ENCODE measurements at regions not wholly inside any gene's neighbourhood (a gene's known extent, or its start where the extent isn't known, plus 50 kb on each side); places are given as distances from the start of the nearest gene placed in this dataset.

GRCh38 chr6:15776458-15776980, 113.7 kb upstream of the DTNBP1 start:
- Mint-ChIP-seq H3K36me3 (ENCODE audit: insufficient read depth, unreplicated experiment) (no peaks in the 10 kb centered on the region), H3K27ac (ENCODE audit: low read depth, unreplicated experiment) (no peak overlapping the region), H3K4me3 (ENCODE audit: unreplicated experiment) (no peak overlapping the region), H3K9me3 (ENCODE audit: unreplicated experiment) (no peaks in the 10 kb centered on the region), H3K4me1 (ENCODE audit: insufficient read depth, unreplicated experiment) (no peaks in the 10 kb centered on the region), H3K27me3 (ENCODE audit: insufficient read depth, unreplicated experiment) (peaks cover 9% of the 10 kb centered on the region)
- ChIA-PET CTCF (interaction anchor here (0.7 kb wide), 1 partner anchor 17 kb away, joined by 3 read pairs; no protein-coding TSS in a partner anchor), POLR2A (no interaction called here)
- DNase-seq (ENCODE audit: unreplicated experiment) = no peak
- no TSS peak for BruUV-seq (replicated peaks)
- intact Hi-C loops (cut with micrococcal nuclease) = no loop called here
- no peak for TF ChIP-seq CTCF (IDR thresholded peaks at IDR 0.05; ENCODE audit: unreplicated experiment)

GRCh38 chr6:15775741-15776140, 112.9 kb upstream of the DTNBP1 start:
- DNase-seq (ENCODE audit: unreplicated experiment) = no peak
- intact Hi-C loops (cut with micrococcal nuclease) = no loop called here
- no peak for TF ChIP-seq CTCF (IDR thresholded peaks at IDR 0.05; ENCODE audit: unreplicated experiment)
- Mint-ChIP-seq H3K4me1 (ENCODE audit: insufficient read depth, unreplicated experiment) (no peaks in the 10 kb centered on the region), H3K36me3 (ENCODE audit: insufficient read depth, unreplicated experiment) (no peaks in the 10 kb centered on the region), H3K4me3 (ENCODE audit: unreplicated experiment) (no peak overlapping the region), H3K27me3 (ENCODE audit: insufficient read depth, unreplicated experiment) (peaks cover 15% of the 10 kb centered on the region), H3K9me3 (ENCODE audit: unreplicated experiment) (no peaks in the 10 kb centered on the region), H3K27ac (ENCODE audit: low read depth, unreplicated experiment) (no peak overlapping the region)
- CTCF ChIA-PET = no interaction called here
- POLR2A ChIA-PET = no interaction called here
- BruUV-seq (replicated peaks) = no TSS peak

- H3K4me1 Mint-ChIP-seq (ENCODE audit: insufficient read depth, unreplicated experiment) = no peaks in the 10 kb centered on the region
- CTCF ChIA-PET = no interaction called here
Observed at GRCh38 chr6:15775076-15775634, 112.3 kb upstream of the DTNBP1 start.

GRCh38 chr6:15773806-15774410, 111.1 kb upstream of the DTNBP1 start:
- Mint-ChIP-seq H3K4me1 (ENCODE audit: insufficient read depth, unreplicated experiment) (no peaks in the 10 kb centered on the region), H3K27ac (ENCODE audit: low read depth, unreplicated experiment) (no peak overlapping the region), H3K4me3 (ENCODE audit: unreplicated experiment) (no peak overlapping the region), H3K27me3 (ENCODE audit: insufficient read depth, unreplicated experiment) (peaks cover 15% of the 10 kb centered on the region), H3K9me3 (ENCODE audit: unreplicated experiment) (no peaks in the 10 kb centered on the region), H3K36me3 (ENCODE audit: insufficient read depth, unreplicated experiment) (no peaks in the 10 kb centered on the region)
- intact Hi-C loops (cut with micrococcal nuclease) = no loop called here
- no peak for DNase-seq (ENCODE audit: unreplicated experiment)
- ChIA-PET POLR2A (interaction anchor here (0.6 kb wide), 1 partner anchor 355 kb away, joined by 3 read pairs; no protein-coding TSS in a partner anchor), CTCF (no interaction called here)
- BruUV-seq (replicated peaks) = no TSS peak
- no peak for TF ChIP-seq CTCF (IDR thresholded peaks at IDR 0.05; ENCODE audit: unreplicated experiment)

More at GRCh38 chr6:15775076-15775634, 112.3 kb upstream of the DTNBP1 start:
- intact Hi-C loops (cut with micrococcal nuclease) = no loop called here
- DNase-seq (ENCODE audit: unreplicated experiment) = no peak
- H3K36me3 Mint-ChIP-seq (ENCODE audit: insufficient read depth, unreplicated experiment) = no peaks in the 10 kb centered on the region
- POLR2A ChIA-PET = no interaction called here
- no peak overlapping the region for H3K27ac Mint-ChIP-seq (ENCODE audit: low read depth, unreplicated experiment)
- no peak overlapping the region for H3K4me3 Mint-ChIP-seq (ENCODE audit: unreplicated experiment)
- peaks cover 15% of the 10 kb centered on the region for H3K27me3 Mint-ChIP-seq (ENCODE audit: insufficient read depth, unreplicated experiment)
- BruUV-seq (replicated peaks) = no TSS peak
- no peaks in the 10 kb centered on the region for H3K9me3 Mint-ChIP-seq (ENCODE audit: unreplicated experiment)
- no peak for TF ChIP-seq CTCF (IDR thresholded peaks at IDR 0.05; ENCODE audit: unreplicated experiment)

Measured in MCF 10A (cell line).